Liver (tissue), 3 donors: ENCODE measurements at regions not wholly inside any gene's neighbourhood (a gene's known extent, or its start where the extent isn't known, plus 50 kb on each side); places are given as distances from the start of the nearest gene placed in this dataset.

ENCODE experiments used
- RAD21 ChIP-seq, 2 donors: IDR thresholded peaks; 2 replicates each; pipeline ENCODE4 v1.6.1; 2016; ENCODE audit warnings: antibody characterized with exemption in 2 of 2, mild to moderate bottlenecking in 2 of 2
- TF ChIP-seq, protein P1 (sequence below): fragments of 150-350 bp; IDR thresholded peaks from 2 replicates; pipeline ENCODE4 v1.5.1; 2017; ENCODE audit warnings: improper control_type of control experiment, low read depth, low read length; ENCODE audit not compliant: missing input control
- TF ChIP-seq, protein P2 (sequence below): IDR thresholded peaks from 2 replicates; pipeline ENCODE4 v1.6.1; 2016; ENCODE audit warnings: antibody characterized with exemption
- donor health status: healthy.
- donor health status: healthy.

DNA sequence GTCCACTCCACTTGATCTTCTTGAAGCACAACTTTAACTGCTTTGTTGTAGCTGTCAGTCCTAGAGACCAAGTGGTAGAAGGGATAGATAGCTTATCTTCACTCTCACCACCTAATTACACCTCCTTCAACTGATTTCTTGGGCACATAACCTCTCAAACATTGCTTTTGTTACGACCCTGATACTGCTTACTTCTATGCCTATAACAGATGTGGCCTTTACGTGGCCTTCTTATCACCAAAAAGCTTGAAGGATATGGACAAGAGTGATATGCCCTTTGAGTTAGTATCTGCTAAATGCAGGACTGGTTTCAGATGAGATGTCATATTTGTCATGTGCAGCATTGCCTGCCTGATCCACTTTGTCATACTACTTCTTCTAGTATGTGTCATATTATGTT is 847.2 kb downstream of the TDRD15 start:
- TF ChIP-seq, protein P1, sequence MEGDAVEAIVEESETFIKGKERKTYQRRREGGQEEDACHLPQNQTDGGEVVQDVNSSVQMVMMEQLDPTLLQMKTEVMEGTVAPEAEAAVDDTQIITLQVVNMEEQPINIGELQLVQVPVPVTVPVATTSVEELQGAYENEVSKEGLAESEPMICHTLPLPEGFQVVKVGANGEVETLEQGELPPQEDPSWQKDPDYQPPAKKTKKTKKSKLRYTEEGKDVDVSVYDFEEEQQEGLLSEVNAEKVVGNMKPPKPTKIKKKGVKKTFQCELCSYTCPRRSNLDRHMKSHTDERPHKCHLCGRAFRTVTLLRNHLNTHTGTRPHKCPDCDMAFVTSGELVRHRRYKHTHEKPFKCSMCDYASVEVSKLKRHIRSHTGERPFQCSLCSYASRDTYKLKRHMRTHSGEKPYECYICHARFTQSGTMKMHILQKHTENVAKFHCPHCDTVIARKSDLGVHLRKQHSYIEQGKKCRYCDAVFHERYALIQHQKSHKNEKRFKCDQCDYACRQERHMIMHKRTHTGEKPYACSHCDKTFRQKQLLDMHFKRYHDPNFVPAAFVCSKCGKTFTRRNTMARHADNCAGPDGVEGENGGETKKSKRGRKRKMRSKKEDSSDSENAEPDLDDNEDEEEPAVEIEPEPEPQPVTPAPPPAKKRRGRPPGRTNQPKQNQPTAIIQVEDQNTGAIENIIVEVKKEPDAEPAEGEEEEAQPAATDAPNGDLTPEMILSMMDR: no peak
- no peak for TF ChIP-seq RAD21 (IDR thresholded peaks at IDR 0.05)
- TF ChIP-seq, protein P2, sequence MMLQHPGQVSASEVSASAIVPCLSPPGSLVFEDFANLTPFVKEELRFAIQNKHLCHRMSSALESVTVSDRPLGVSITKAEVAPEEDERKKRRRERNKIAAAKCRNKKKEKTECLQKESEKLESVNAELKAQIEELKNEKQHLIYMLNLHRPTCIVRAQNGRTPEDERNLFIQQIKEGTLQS: no peak
